ENCODE measurements at regions not wholly inside any gene's neighbourhood (a gene's known extent, or its start where the extent isn't known, plus 50 kb on each side); places are given as distances from the start of the nearest gene placed in this dataset.

- no peak for DNase-seq (ENCODE audit: extremely low read depth, low read depth)
- no peak for TF ChIP-seq CTCF (IDR thresholded peaks at IDR 0.05; ENCODE audit: low read depth, low read length)
Measured at GRCh38 chr2:64762301-64762997, 108.7 kb upstream of the SERTAD2 start.

GRCh38 chr2:64763126-64763525 is 109.4 kb upstream of the SERTAD2 start:
- TF ChIP-seq CTCF (IDR thresholded peaks at IDR 0.05; ENCODE audit: low read depth, low read length): no peak
- no peak for DNase-seq (ENCODE audit: extremely low read depth, low read depth)

GRCh38 chr2:64765160-64765805 is 111.6 kb upstream of the SERTAD2 start:
- TF ChIP-seq CTCF (IDR thresholded peaks at IDR 0.05; ENCODE audit: low read depth, low read length): no peak
- no peak for DNase-seq (ENCODE audit: extremely low read depth, low read depth)

GRCh38 chr2:64766841-64767669 is 113.3 kb upstream of the SERTAD2 start:
- TF ChIP-seq CTCF (IDR thresholded peaks at IDR 0.05; ENCODE audit: low read depth, low read length): no peak
- no peak for DNase-seq (ENCODE audit: extremely low read depth, low read depth)

- TF ChIP-seq CTCF (IDR thresholded peaks at IDR 0.05; ENCODE audit: low read depth, low read length): no peak
- DNase-seq (ENCODE audit: extremely low read depth, low read depth): no peak
Measured at GRCh38 chr2:64767670-64768468, 114.2 kb upstream of the SERTAD2 start.

- no peak for DNase-seq (ENCODE audit: extremely low read depth, low read depth)
Measured at GRCh38 chr2:64768491-64769005, 114.8 kb upstream of the SERTAD2 start.

More at GRCh38 chr2:64768491-64769005, 114.8 kb upstream of the SERTAD2 start:
- TF ChIP-seq CTCF (IDR thresholded peaks at IDR 0.05; ENCODE audit: low read depth, low read length): no peak

Data from AG09319 (cell line).